GM21528 (cell line): ENCODE measurements at regions not wholly inside any gene's neighbourhood (a gene's known extent, or its start where the extent isn't known, plus 50 kb on each side); places are given as distances from the start of the nearest gene placed in this dataset.
"Not testable (repeated sequence)": the region's sequence is repeated elsewhere in the genome, so short reads cannot be mapped to it uniquely, and the experiment has no call there.

Source experiments
- ATAC-seq: cut with Tn5 transposase; IDR thresholded peaks from one replicate; pipeline ENCODE4 v1.9.1; 2021; ENCODE audit warnings: mild to moderate bottlenecking, moderate library complexity; ENCODE audit not compliant: unreplicated experiment, low FRiP score

DNA sequence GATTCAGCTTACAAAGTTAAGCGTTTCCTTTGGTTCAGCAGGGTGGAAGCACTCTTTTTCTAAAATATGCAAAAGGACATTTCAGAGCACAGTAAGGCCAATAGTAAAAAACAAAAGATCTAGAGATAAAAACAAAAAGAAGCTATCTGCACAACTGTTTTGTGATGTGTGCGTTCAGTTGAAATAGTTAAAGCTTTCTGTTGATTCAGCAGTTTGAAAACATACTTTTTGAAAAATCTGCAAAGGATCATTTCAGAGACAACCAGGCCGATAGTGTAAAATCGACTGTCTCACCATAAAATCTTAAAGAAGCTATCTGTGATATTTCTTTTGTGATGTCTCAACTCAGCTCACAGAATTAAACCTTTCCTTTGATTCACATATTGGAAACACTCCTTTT lies 300.0 kb upstream of the ALG10B start:
- no peak for ATAC-seq

DNA sequence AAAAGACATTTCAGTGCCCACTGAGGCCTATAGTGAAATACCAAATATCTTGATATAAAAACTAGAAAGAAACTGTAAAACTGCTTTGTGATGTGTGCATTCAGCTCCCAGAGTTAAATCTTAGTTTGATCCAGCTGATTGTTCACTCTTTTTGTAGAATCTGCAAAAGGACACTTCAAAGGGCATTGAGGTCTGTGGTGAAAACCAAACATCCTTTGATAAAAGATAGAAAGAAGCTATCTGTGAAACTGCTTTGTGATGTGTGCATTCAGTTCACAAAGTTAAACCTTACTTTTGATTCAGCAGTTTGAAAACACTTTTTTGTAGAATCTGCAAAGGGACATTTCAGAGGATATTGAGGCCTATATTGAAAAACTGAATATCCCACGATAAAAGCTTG lies 290.7 kb upstream of the ALG10B start:
- ATAC-seq = no peak

DNA sequence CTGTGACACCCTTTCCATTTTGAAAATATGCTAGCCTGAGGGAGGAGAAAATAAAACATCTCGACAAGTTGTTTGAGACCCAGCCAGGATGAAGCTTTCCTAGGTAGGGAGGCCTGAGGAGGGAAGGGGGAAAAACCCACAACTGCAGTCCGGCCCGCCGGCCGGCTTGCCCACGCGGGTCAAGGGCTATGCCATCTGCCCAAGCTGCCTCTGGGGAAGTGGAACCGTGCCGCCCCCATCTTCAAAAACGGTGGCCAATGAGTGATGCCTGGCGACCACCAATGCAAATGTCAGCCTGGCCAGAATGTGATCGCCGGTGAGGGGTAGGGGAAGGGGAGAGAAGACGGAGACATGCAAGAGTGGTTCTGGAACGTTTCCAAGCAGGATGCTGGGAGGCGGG lies 263.5 kb upstream of the ALG10B start:
- ATAC-seq = no peak

DNA sequence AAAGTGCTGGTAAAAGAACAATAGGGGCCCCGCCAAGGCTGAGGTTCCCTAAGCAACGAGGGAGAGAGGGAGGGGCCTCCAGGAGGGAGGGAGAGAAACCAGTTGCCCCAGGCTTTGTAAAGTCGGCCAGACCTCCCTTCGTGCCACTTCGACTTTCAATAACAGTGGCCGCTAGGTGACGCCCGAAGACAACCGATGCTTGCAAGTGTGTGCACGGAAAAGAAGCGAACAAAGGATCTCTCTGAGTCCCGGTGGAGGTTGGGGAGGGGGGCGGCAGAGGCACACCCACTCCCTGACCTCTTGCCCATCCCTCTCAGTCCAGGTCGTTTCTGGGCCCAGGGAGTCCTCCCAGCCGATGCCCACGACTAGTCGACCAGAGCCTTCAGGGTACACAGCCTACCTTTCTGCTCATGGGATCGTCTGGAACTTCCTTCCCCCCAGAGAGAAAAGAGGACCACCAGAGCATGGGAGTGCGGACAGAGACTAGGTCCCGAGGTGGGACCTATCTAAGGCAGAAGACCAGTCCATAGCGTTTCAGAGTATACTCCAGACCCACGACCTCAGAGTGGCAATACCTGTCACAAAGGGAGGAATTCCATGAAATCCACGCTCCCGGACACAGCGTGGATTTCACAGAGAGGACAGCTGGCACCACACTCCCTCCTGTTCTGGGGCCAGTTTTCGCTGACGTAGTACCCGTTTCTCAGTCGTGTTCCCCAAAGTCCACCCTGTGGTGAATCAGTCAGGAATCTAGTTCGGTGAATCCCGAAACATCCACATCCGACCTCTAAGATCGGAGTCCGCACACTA lies 262.7 kb upstream of the ALG10B start:
- ATAC-seq = no peak

DNA sequence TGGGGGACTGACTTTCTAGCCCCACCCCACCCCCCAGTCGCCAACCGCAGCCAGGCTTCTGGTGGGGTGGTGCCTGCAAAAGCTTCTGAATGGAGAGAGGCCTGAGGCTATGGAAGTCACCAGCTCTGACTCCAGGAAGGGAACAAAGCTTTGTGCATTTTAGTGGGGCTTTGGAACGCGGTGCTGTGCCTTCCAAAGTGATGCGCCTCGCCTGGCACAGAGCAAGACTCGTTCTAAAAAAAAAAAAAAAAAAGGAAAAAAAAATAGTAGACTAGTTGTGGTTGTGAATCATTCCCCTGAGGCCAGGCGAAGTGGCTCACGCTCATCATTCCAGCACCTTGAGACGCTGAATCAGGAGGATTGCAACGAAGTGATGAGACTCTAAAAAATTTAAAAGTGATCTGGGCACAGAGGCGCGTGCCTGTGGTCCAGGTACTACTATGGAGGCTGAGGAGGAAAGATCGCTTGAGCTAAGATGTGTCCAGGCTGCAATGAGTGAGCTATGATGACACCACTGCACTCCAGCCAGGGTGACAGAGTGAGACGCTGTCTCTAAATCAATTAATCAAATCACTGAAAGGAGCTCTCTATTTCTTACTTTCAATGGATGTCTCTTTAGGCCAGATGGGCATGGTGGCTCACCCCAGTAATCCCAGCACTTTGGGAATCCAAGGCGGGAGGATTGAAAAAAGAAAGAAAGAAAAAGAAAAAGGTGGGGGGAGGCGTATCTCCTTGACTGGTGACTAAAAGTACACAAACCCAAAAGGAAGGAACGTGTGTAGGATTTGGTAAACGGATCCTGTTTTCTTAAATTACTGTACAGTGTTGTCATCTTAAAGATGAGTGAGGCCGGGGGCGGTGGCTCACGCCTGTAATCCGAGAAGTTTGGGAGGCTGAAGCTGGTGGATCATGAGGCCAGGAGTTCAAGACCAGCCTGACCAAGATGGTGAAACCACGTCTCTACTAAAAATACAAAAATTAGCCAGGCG lies 259.6 kb upstream of the ALG10B start:
- ATAC-seq = no peak

DNA sequence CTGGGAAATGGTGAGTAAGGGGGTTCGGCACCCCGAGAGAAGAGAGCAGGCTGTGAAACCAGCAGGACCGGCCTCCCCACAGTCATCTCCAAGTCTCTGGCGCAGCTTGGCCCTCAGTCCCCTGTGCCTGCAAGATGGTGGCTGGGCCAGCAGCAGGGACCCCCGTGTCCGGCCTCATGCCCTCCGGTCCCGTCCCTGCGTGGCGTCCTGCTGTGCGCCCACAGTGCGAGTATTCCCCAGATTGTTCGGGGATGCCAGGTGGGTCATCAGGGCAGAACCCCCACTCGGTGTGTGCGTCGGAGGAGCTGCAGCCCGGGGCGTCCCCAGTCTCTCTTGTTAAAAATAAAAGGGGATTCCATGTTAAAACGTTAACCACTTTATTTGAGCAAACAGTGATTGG lies 216.9 kb upstream of the ALG10B start:
- ATAC-seq = no peak

DNA sequence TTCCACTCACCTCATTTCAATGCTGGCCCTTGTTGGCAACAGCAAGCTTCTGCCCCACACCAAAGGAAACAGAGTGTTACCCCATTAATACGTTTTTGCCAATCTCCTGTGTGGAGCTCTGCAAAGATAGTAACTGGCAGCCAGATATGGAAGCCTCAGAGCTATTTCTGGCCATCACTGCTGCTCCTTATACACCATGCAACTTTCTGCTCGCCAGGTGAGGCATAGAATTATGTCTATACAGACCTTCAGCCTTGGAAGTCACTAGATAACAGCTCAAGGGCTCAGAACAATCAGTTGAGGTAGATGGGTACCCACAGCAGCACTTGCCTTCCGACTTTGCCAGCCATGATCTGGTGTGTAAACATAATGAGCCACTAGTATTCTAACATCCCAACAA lies 214.8 kb upstream of the ALG10B start:
- no peak for ATAC-seq

DNA sequence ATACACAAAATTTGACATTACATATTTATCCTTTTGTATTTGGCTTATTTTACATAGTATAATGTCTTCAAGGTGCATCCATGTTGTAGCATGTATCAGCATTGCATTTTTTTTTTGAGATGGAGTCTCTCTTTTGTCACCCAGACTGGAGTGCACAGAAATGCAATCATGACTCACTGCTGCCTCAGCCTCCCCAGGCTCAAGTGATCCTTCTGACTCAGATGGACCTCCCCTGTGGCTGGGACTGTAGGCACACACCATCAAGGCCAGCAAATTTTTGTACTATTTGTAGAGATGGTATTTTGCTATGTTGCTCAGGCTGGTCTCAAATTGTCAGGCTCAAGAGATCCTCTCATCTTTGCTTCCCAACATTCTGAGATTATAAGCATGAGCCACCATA lies 214.4 kb upstream of the ALG10B start:
- ATAC-seq = no peak

DNA sequence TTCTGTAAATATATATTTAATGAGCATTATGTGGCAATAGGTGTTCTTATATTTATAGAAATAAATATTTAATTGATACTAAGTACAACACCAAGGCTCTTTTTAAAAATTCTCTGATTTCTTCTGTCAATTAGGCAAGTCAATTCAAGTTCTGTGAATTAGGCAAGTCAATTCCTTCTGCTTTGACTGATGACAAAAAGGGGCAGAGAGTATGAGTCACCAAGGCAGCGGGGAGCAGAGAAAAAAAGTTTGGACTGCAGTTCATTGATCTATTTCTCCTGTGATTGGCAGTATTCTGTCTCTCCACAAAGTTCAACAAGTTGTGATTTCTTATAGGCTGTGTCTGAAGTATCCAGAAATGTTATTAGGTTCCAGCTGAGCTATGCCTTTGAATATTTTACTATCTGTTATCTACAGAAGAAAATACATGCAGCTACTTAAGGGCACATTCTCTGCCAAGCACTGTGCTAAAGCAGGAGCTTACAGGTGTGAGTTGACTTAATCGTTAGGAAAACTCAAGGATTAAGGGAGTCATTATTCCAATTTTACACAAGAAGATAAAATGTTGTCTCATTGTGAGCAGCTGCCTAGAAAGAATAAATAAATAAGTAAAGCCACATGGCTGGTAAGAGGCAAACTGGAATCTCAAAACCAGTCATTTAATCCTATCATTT lies 206.4 kb upstream of the ALG10B start:
- ATAC-seq = no peak

DNA sequence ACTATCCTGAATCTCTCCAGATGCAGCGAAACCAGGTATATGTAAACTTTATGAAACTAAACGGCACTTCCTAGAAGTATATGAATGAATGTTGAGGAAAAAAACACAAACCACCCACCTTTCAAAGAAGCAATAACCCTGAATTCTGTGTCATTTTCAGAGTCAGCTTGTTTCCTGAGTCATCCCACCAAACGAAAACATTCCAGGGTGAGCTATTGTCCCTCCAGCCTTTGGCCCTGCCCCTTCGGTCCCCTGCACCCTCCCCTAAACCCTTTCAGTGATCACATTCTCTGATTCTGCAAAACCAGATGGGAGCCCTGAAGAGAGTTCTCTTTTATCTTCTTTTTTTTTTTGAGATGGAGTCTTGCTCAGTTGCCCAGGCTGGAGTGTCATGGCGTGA lies 202.6 kb upstream of the ALG10B start:
- ATAC-seq = no peak

DNA sequence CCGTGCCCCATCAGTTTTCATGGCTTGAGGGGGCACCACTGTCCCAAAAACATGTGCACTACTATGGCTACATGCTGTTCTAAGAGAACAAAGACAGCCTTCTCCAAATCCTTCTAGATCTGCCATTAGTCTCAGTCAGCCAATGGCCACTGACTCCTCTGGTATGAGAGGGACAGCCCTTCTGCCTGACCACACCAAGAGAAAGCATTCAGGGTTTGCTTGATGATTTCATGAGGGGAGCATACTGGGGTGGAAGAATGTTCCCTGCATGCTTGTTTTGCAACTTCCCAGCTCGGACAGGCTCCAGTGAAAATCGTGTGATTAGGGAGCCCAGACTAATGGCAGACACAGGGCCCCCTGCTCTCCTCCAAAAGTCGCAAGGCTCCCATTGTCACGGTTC lies 199.6 kb upstream of the ALG10B start:
- ATAC-seq = no peak

DNA sequence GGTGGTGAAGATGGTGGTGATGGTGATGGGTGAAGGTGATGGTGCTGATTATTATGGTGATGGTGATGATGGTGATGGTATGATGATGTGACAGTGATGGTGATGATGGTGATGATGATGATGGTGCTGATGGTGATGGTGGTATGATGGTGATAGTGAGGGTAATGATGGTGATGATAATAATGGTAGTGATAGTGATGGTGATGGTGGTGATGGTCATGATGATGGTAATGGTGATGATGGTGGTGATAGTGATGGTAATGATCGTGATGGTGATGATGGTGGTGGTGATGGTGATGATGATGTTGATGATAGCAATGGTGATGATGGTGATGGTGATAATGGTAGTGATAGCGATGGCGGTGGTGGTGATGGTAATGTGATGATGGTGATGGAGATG lies 197.9 kb upstream of the ALG10B start:
- no peak for ATAC-seq

DNA sequence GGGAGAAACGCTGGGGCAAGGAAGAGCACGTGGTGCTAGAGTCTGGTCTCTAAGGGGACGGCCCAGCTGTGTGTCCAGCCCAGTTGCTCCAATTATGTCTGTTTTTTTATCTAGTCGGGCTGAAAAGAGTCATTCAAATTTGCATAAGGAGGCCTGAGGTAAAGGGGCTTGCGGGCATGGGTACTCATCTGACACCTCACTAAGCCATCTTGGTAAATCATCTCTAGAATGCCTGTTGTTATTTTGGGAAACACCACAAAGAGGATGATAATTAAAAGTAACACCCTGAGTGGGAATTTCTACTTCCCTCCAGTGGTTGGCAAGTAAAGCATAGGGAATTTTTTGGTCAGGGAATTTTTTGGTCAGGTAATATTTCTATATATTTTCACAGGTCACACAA lies 196.1 kb upstream of the ALG10B start:
- no peak for ATAC-seq

DNA sequence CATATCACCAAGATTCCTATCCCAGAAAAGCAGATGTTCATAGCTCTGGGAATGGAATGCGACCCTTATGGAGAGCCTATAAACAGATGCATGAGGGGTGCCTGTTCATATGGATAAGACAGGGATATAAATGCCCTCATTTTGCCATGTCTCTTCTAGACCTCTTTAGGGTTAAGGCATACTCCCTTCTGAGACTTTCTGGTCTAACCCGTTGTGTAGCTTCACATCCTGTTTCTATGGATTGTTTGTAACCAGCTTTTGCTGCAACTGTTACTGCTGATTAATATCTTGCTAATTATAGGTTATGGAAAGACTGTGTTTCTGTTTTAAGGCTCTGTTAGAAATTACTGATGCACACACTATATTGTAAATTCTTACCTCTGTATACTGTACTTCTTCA lies 193.5 kb upstream of the ALG10B start:
- not testable (repeated sequence) for ATAC-seq

DNA sequence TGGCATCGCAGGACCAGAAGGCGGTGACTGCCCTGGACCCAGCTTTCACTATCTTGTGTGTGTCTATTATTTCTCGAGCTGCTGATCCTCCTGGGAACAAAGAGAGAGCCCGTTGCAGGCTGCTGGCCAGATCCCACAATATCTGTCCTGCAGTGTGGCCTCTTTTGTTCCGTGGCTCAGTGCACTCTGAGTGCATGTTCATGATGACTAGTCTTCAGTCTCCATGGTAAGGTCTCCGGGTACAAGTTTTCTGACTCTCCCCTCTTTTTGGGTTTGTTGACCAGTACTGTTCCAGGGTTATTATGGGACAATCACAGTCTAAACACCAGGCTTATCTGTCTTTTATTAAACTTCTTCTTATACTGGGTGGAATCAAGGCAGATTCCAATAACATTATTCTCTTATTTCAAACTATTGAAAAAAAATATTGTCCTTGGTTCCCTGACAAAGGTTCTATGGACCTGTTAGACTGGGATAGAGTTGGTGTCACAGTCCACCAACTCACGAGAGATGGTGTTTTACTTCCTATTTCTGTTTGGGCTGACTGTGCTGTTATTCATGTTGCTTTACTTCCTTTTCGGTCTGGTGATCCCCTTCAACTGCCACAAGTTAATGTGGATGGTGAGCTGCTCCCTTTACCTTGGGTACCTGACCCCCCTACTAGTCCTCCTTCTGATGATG lies 192.9 kb upstream of the ALG10B start:
- ATAC-seq = no peak

DNA sequence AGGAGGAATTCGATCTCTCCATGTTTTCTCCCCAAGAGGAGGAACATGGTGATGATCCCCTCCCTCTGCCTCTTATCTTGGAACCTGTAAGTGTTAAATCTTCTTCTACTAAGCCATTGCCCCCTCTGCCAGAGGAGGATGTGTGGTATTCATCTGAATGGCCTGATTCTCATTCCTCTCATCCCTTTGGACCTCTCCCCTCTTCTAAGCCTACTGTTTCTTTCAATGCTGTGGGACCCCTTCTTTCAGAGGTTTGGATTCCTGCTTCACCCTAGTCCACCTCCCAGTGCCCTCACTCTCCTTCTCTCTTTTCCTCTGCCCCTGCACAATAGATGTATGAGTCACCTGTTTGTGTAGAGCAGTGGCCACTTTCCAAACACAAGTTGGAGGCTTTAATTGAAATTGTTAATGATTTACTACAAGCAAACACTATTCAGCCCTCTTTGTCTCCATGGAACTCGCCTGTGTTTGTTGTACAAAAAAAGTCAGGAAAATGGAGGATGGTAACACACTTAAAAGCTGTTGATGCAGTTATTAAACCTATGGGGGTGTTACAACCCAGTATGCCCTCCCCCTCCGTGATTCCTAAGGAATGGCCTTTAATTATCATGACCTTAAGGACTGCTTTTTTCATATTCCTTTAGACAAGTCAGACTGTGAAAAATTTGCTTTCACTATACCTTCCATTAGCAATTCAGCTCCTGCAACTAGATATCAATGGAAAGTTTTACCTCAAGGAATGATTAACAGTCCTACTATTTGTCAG lies 192.1 kb upstream of the ALG10B start:
- ATAC-seq = no peak

DNA sequence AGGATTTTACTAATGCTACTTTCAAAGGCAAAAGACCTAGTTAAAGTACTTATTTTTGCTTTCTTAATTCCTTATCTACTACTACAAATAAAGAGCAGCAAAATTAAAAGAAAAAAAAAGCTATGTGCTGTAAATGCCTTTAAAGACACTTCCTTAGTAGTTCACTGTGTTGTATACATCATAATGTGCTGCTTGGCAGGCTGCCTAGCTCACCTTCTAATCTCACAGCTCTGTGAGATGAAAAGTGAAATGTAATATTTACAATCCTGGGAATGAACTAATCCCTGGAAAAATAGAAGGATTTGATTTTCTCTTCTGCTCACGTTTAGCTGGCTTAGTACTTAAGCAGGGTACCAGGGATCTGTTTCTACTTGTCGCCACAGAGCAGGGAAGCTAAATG lies 184.4 kb upstream of the ALG10B start:
- ATAC-seq = no peak

DNA sequence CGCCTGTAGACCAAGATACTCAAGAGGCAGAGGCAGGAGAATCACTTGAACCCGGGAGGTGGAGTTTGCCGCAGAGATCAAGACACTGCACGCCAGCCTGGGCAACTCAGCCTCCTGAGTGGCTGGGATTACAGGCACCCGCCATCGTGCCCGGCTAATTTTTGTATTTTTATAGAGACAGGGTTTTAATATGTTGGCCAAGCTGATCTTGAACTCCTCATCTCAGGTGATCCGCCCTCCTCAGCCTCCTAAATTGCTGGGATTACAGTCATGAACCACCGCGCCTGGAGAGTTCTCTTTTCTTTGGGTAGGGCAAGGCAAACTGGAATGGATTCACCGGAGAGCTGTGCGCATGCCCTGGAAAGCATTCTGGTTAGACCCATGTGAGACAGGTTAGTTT lies 179.3 kb upstream of the ALG10B start:
- ATAC-seq = no peak

DNA sequence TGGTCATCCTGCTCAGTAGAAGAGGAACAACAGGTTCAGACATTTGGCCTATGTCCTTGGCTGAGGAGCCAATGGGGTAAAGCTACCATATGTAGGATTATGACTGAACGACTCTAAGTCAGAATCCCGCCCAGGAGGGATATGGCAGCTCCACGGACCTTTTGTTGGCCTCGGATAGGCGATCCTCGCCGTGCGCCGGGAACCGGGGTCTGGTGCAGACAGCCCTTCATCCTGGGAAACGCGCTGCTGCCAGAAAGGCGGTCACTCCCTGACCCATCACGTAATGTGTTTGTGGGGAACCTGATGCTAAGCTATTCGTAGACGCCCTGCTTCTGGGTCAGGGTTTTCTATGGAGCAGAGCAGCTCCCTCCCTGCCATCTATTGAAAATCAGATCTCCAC lies 178.9 kb upstream of the ALG10B start:
- ATAC-seq = no peak
